DMS153 (cell line): ENCODE measurements at regions not wholly inside any gene's neighbourhood (a gene's known extent, or its start where the extent isn't known, plus 50 kb on each side); places are given as distances from the start of the nearest gene placed in this dataset.

Experiments
- DNase-seq: peaks from one replicate; lab custom pipeline; 2025; lab: John Stamatoyannopoulos, UW

- no peak for DNase-seq
These were observed 1523.7 kb upstream of the PIK3C3 start for GRCh38 chr18:40431071-40431985.

- DNase-seq: no peak
These were observed 1531.7 kb upstream of the PIK3C3 start for GRCh38 chr18:40423291-40423690.

- no peak for DNase-seq
These were observed 1534.4 kb upstream of the PIK3C3 start for GRCh38 chr18:40420675-40421074.

DNA sequence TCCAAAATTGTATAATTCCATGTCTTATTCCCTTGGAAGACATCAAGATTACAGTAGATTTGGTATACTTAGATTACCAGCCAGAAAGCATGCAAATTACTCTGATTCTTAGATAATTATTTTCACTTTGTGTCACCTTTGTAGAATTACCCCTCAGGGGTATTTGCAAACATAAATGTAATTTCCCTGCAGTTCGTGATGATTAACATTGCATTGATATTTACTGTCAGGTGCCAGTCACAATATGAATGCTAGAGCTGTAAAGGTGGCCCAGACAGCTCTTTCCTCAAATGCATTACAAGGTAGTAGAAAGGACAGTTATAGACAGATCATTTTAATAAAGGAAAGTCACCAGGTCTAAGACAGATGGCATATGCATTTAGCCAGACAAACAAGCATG is 1537.5 kb upstream of the PIK3C3 start:
- DNase-seq: no peak

DNA sequence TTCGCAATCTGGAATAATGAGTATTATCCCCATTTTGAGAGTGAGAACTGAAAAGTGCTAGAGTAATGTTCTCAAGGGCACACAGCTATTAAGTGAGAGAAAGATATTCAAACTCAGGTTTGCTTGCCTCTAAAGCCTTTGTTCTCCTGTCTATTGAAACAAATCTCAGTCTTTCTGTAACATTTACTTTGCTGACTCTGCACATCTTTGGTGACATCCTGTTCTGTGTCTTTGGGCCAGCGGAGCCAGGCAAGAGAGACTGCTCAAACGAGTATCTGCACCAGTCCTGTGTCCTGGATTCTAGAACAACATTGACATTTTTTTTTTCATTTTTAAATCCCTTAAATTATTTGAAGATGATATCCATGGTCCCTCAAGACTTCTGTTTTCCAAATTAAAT is 1539.2 kb upstream of the PIK3C3 start:
- DNase-seq: no peak

GRCh38 chr18:40415176-40415791 is 1539.8 kb upstream of the PIK3C3 start:
- no peak for DNase-seq

DNA sequence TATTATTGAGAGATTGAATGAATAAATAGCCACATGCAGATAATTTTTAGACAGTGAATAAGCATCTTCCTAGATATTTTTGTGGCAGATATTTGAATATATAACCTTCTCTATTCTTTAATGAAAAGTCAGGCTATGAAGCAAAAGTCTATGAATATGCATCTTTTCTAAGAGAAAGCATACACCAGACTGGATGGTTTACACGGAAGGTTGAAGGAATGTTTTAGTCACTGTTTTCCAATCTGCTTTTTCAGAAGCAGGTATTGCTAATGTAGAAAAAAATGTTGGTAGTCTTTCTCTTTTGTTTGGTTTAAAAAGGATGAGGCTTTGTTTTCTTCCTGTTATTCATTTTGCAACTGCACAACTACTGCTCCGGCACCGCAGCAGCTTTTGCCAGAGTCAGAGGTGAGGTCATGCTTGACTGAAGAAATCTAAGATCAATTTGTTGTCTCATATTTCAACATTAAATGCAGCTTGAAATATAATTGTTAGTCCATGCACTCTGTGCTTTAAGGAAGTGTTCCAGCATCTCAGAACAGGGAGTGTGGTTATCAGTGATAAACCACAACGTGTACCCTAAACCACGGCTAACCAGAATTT is 1540.8 kb upstream of the PIK3C3 start:
- DNase-seq: peak; percentile 11

DNA sequence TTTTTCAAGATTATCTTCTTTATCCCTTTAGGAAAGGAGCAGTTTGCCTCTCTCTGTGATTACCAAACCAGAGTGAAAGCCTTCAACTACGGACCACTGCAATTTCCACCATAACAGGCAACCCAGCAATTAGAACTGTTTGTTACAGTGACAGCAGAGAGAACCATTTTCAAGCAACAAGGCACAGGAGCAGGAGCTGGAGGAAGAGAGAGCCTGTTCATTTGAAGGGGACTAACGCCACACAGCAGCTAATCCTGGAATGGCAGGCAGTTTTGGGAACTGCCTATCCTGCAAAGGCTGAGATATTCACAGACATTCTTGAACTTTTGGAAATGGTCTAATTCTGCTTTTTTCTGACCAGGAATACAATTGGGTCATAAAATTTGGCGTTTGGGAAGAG is 1541.9 kb upstream of the PIK3C3 start:
- peak; percentile 63 for DNase-seq

DNA sequence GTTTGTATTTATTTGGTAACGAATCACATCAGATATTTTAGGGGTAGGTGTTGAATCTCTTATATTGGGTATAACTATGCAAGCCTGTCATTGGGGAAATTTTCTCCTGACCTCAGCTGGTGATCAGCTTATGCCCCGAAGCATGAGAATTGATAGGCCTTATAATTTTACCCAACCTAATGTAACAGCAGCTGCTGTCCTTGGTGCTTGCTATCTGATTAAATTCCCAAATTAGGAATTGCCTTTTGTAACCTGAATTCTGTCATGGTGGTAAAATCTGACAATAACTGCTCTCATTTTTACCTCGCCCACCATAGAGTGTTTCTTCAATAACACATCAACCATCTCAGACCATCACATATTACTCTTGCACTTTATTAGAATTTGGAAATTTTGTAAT is 1542.6 kb upstream of the PIK3C3 start:
- DNase-seq: no peak

DNA sequence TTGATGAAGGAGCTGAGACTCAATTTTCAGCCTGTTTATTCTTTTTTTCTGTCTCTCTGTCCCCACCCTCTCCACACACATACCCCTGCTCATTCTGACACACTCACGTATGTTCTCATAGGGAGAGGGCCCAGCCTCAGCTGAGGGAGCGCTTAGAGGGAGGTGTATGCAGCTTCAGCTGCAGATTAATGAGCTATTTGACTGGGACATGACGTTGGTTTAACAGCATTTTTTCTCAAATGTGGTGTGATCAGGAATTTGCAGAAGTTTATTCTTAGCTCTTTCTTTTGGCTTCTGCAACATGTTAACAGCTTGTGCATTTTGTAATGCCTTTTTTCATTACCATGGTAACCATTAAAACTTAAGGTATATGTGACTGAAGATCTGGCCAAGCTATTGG is 1547.1 kb upstream of the PIK3C3 start:
- no peak for DNase-seq

GRCh38 chr18:40404284-40404683 is 1550.8 kb upstream of the PIK3C3 start:
- DNase-seq: no peak

DNA sequence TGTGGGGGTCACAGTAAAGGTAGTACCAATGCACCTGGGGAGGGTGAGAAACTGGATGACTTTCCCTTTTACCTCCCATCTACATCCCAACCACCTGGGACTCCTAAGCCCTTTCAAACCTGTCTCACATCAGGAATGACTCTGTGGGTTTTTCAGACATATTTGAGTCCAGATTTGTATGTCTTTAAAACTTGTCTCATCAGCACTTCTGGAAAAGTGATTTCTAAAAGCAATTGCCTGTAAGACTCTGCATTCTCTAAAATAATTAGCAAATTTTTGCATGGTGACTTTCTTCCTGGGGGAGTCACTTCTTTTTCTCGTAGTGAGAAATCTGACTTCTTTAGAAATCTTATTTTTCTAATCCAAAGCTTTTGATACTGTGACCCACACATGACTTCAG is 1553.0 kb upstream of the PIK3C3 start:
- DNase-seq: no peak

DNA sequence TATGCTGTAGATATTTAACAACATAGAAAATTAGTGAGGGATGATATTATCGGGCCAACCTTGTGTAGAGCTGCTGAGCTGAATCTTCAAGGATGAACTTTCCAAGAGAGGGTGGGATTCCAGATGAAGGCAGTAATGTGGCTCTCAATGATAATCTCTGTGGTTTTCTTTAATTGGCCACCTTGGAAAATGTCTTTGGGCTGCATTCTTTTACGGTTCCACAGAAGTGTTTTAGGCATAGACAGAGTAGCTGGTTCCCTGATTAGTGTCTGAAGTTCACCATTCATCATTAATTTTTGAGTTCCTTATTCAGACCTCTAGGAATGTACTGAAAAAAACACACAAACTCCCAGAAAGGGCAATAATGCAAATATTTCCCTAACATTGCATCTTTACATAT is 1566.9 kb upstream of the PIK3C3 start:
- DNase-seq: no peak

GRCh38 chr18:40387130-40387787 is 1567.8 kb upstream of the PIK3C3 start:
- no peak for DNase-seq

- no peak for DNase-seq
These were observed 1572.8 kb upstream of the PIK3C3 start for GRCh38 chr18:40382197-40382596.

DNA sequence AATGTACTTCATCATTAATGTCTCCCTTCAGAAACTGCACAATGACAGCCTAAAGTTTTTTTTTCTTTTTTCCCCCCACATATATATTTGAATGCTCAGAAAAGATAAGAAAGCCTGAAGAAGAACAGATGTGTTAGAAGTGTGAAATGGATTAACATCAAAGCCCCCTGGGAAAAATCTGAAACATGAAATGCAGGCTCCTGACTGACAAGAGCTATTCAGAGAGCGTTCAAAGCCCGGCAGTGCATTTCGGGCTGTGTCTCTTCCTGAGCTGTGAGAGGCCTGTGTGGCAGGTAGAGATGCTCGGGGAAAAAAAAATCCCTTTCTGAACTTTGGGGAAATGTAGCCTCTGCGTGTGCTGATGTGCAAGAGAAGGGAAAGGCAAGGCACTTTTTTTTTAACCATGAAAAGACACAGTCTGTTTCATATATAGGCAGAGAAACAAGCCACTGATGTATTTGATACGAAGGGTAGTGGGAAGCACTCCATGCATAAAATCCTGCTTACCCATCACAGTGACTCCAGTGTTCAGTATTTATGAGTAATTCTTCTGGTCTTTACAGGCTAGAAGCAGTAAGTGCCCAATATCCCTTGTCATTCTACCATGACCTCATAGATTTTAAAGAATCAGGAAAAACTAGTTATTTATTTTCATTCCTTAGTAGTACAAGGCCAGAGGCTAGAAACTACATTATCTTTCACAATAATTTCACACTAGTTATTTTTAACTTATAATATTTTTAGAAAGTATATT is 1574.2 kb upstream of the PIK3C3 start:
- DNase-seq: no peak

GRCh38 chr18:40375837-40376236 is 1579.2 kb upstream of the PIK3C3 start:
- DNase-seq: no peak

GRCh38 chr18:40371673-40372072 is 1583.4 kb upstream of the PIK3C3 start:
- no peak for DNase-seq

- no peak for DNase-seq
These were observed 1587.5 kb upstream of the PIK3C3 start for GRCh38 chr18:40367576-40367975.

GRCh38 chr18:40366521-40366920 is 1588.5 kb upstream of the PIK3C3 start:
- DNase-seq: no peak

DNA sequence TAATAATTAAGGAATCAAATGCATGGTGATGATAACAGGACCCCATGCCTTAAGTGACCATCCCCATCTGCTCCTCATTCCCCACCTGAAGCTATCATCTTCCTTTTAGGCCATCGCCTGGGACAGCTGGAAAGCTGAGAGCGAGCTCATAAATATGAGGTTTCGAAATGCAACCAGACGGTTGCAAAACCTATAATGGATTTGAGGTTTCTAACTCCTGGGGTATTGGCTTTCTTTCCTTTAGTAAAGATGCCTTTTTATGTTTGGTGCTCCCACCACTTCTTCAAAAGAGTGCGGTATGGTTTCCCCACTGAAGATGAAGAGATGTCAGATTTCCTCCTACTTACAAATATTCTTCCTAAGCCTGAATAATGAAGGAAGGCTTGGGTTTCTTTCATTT is 1589.5 kb upstream of the PIK3C3 start:
- DNase-seq: no peak

DNA sequence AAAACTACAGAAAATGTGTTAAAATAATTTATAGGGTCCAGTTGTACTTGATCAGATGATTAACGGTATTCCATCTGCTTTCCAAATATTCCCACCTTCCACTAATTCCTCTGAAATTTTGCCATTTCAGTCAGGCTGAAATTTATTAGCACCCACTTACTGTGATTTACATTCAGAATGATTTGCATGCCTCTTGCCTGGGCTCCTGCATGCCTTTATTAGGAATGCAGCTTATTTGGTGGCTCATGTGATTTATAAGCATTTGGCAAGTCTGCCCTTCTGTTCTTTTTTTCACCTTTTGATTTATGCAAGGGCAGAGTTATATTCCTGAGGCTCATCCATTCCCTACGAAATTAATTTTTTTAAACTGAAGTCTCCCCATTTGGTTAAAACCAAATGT is 1594.5 kb upstream of the PIK3C3 start:
- no peak for DNase-seq
